GM23248 (cell line): ENCODE measurements at regions not wholly inside any gene's neighbourhood (a gene's known extent, or its start where the extent isn't known, plus 50 kb on each side); places are given as distances from the start of the nearest gene placed in this dataset.

Experiments
- DNase-seq: peaks from one replicate; pipeline ENCODE4 v3.0.0-alpha.2; 2015
- H2AFZ ChIP-seq: fragments of 200-600 bp; sonication (generic); 2 replicates; pipeline ENCODE4 v1.6.1; 2016; ENCODE audit warnings: antibody characterized with exemption
- H3F3A ChIP-seq: fragments of 200-600 bp; sonication (generic); 2 replicates; pipeline ENCODE4 v1.6.1; 2016; ENCODE audit warnings: mild to moderate bottlenecking, antibody characterized with exemption, mixed run types; ENCODE audit not compliant: insufficient read depth
- H3K27ac ChIP-seq: fragments of 200-600 bp; sonication (generic); 2 replicates; pipeline ENCODE4 v1.5.1; 2016; ENCODE audit warnings: mild to moderate bottlenecking
- H3K27me3 ChIP-seq: fragments of 200-600 bp; sonication (generic); replicated peaks from 2 replicates; pipeline ENCODE4 v1.6.1; 2016; ENCODE audit warnings: mild to moderate bottlenecking; ENCODE audit not compliant: insufficient read depth
- H3K36me3 ChIP-seq: fragments of 200-600 bp; sonication (generic); 2 replicates; pipeline ENCODE4 v1.6.1; 2016; ENCODE audit warnings: low read depth, mild to moderate bottlenecking
- H3K4me1 ChIP-seq: fragments of 200-600 bp; sonication (generic); 2 replicates; pipeline ENCODE4 v1.6.1; 2016; ENCODE audit warnings: mild to moderate bottlenecking; ENCODE audit not compliant: insufficient read depth
- H3K4me2 ChIP-seq: fragments of 200-600 bp; sonication (generic); one replicate; pipeline ENCODE4 v1.6.1; 2016; ENCODE audit warnings: mild to moderate bottlenecking; ENCODE audit not compliant: unreplicated experiment
- H3K4me3 ChIP-seq: fragments of 200-600 bp; sonication (generic); 2 replicates; pipeline ENCODE4 v1.5.1; 2016; ENCODE audit warnings: mild to moderate bottlenecking
- H3K79me2 ChIP-seq: fragments of 200-600 bp; sonication (generic); 2 replicates; pipeline ENCODE4 v1.6.1; 2016; ENCODE audit warnings: mild to moderate bottlenecking; ENCODE audit not compliant: insufficient read depth
- H3K9ac ChIP-seq: fragments of 200-600 bp; sonication (generic); 2 replicates; pipeline ENCODE4 v1.6.1; 2016; ENCODE audit warnings: mild to moderate bottlenecking
- H3K9me2 ChIP-seq: fragments of 200-600 bp; sonication (generic); 2 replicates; pipeline ENCODE4 v1.6.1; 2016; ENCODE audit warnings: mixed run types, mild to moderate bottlenecking, moderate library complexity; ENCODE audit not compliant: insufficient read depth
- H3K9me3 ChIP-seq: fragments of 200-600 bp; sonication (generic); one replicate; pipeline ENCODE4 v1.6.1; 2017; ENCODE audit warnings: low read depth
- H4K20me1 ChIP-seq: fragments of 200-600 bp; sonication (generic); 2 replicates; pipeline ENCODE4 v1.6.0; 2016; ENCODE audit not compliant: insufficient read depth
- EZH2 ChIP-seq: fragments of 200-600 bp; sonication (generic); IDR thresholded peaks from 2 replicates; pipeline ENCODE4 v1.6.1; 2018; ENCODE audit warnings: antibody characterized with exemption, mild to moderate bottlenecking; ENCODE audit not compliant: insufficient read depth, poor library complexity, severe bottlenecking
- EZH2phosphoT487 ChIP-seq: fragments of 200-600 bp; sonication (generic); IDR thresholded peaks from 2 replicates; pipeline ENCODE4 v1.6.1; 2018; ENCODE audit warnings: antibody characterized with exemption, moderate library complexity, mild to moderate bottlenecking, low read depth; ENCODE audit not compliant: insufficient read depth
- WGBS, 2 experiments: methylation state at CpG; one replicate each; pipeline ENCODE4 v1.1.6; 2015 to 2017; ENCODE audit warnings: low lambda C conversion rate in 2 of 2, low coverage in 1 of 2; ENCODE audit errors: missing lambda C conversion rate in 2 of 2; 5-methylcytosine and 5-hydroxymethylcytosine counted together
- in situ Hi-C: fragments of 300-500 bp; cut with MboI; formaldehyde crosslinking; loops from 2 replicates; pipeline ENCODE4 v1.15.0; 2020

GRCh38 chr9:93372391-93372790 lies 79.1 kb upstream of the FAM120A start:
- Histone ChIP-seq H3K9me2 (no peaks in the 10 kb centered on the region), H3K4me2 (no peak overlapping the region), H3K4me3 (no peak overlapping the region), H3K79me2 (no peaks in the 10 kb centered on the region), H3K27me3 (no peaks in the 10 kb centered on the region), H4K20me1 (no peaks in the 10 kb centered on the region), H3K9me3 (no peaks in the 10 kb centered on the region), H3K4me1 (no peaks in the 10 kb centered on the region), H3F3A (no peaks in the 10 kb centered on the region), H3K36me3 (no peaks in the 10 kb centered on the region), H2AFZ (no peak overlapping the region), H3K27ac (no peak overlapping the region), H3K9ac (no peak overlapping the region)
- DNase-seq: no peak
- in situ Hi-C loops: no loop called here
- no peak for TF ChIP-seq EZH2phosphoT487
- TF ChIP-seq EZH2: no peak

GRCh38 chr9:93376411-93376810 lies 75.1 kb upstream of the FAM120A start:
- H3F3A ChIP-seq: no peaks in the 10 kb centered on the region
- no peaks in the 10 kb centered on the region for H3K9me2 ChIP-seq
- H3K4me1 ChIP-seq: no peaks in the 10 kb centered on the region
- no peak for TF ChIP-seq EZH2phosphoT487
- H3K9ac ChIP-seq: no peak overlapping the region
- in situ Hi-C loops: no loop called here
- H3K27me3 ChIP-seq: no peaks in the 10 kb centered on the region
- no peaks in the 10 kb centered on the region for H3K36me3 ChIP-seq
- H3K4me3 ChIP-seq: no peak overlapping the region
- H4K20me1 ChIP-seq: no peaks in the 10 kb centered on the region
- no peak overlapping the region for H3K4me2 ChIP-seq
- H3K79me2 ChIP-seq: no peaks in the 10 kb centered on the region
- H3K9me3 ChIP-seq: no peaks in the 10 kb centered on the region
- H2AFZ ChIP-seq: no peak overlapping the region
- no peak for DNase-seq
- H3K27ac ChIP-seq: no peak overlapping the region

DNA sequence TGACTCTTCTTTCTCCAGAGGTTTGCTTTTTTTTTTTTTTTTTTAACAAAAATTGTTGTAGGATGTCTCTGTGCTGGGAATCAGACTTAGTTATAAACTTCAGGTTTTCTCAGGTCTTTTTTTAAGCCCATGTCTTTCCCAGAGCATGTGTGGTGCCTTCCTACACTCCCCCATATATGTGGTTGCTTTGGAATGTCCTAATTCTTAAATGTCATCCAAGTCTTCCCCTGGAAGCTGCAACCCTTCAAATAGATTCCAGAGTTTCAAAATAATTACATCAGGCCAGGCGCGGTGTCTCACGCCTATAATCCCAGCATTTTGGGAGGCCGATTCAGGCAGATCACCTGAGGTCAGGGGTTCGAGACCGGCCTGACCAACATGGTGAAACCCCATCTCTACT lies 73.2 kb upstream of the FAM120A start:
- H3K9me3 ChIP-seq: no peaks in the 10 kb centered on the region
- 20 to 25% methylated on average over 6 of the region's 6 CpGs for WGBS, 2 experiments
- H3K36me3 ChIP-seq: no peaks in the 10 kb centered on the region
- TF ChIP-seq EZH2: no peak
- no peak for TF ChIP-seq EZH2phosphoT487
- no peaks in the 10 kb centered on the region for H3K27me3 ChIP-seq
- no peak overlapping the region for H2AFZ ChIP-seq
- H4K20me1 ChIP-seq: no peaks in the 10 kb centered on the region
- H3K79me2 ChIP-seq: no peaks in the 10 kb centered on the region
- in situ Hi-C loops: no loop called here
- no peak overlapping the region for H3K4me3 ChIP-seq
- H3K9me2 ChIP-seq: no peaks in the 10 kb centered on the region
- H3F3A ChIP-seq: no peaks in the 10 kb centered on the region
- H3K27ac ChIP-seq: no peak overlapping the region
- H3K9ac ChIP-seq: no peak overlapping the region
- no peak for DNase-seq
- no peaks in the 10 kb centered on the region for H3K4me1 ChIP-seq
- no peak overlapping the region for H3K4me2 ChIP-seq

DNA sequence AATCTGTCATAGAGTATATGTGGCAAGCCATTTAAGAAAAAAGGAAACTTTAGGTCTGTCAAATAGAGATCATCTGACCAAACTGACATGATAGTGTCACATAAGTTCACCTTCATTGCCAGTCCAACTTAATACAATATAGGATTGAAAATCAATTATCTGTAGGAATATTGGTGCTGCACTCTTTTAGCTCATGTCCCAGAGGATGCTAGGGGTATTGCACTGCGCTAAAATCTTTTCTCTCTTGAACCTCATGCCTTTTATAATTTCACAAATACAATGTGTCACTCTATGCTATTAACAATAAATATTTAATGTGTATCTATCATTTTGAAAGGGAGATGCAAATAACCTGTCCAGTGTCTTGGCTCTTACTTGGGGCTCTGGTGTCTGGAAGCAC lies 72.4 kb upstream of the FAM120A start:
- no peaks in the 10 kb centered on the region for H3K36me3 ChIP-seq
- no peaks in the 10 kb centered on the region for H4K20me1 ChIP-seq
- H3K4me2 ChIP-seq: no peak overlapping the region
- no peak overlapping the region for H2AFZ ChIP-seq
- no peaks in the 10 kb centered on the region for H3K4me1 ChIP-seq
- no peaks in the 10 kb centered on the region for H3K79me2 ChIP-seq
- no peaks in the 10 kb centered on the region for H3K9me2 ChIP-seq
- peak; percentile 6 for DNase-seq
- no peak overlapping the region for H3K9ac ChIP-seq
- no peaks in the 10 kb centered on the region for H3F3A ChIP-seq
- in situ Hi-C loops: no loop called here
- no peak overlapping the region for H3K4me3 ChIP-seq
- no peaks in the 10 kb centered on the region for H3K27me3 ChIP-seq
- no peaks in the 10 kb centered on the region for H3K9me3 ChIP-seq
- TF ChIP-seq EZH2phosphoT487 (no peak), EZH2 (no peak)
- 39 to 43% methylated on average over 1 of the region's 1 CpG for WGBS, 2 experiments
- no peak overlapping the region for H3K27ac ChIP-seq

DNA sequence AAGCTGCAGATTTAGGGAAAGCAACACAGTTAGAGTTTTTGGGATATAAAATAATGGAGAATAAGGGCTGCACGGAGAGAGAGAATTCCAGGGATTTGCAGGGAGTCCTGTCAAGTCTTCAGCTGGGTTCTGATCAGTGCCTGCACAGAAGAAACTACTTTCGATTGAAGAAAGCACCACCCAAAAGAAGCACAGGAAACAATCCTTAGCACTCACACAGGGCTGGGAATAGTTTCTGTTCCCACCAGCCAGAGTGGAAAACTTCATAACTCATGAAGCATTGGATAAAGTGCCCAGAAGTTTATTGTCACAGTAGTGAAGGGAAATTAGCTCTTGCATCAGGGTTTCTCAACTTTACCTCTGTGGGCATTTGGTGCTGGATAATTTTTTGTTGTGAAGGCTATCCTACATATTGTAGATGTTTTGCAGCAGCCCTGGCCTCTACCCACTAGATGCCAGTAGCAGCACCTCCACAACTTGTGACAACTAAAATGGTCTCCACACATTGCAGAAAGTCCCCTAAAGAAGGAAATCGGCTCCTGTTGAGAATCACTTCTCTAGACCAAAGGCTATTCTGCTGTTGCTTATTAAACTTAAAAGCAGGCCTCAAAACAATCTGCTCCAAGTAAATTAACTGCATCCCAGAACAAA lies 71.0 kb upstream of the FAM120A start:
- no peaks in the 10 kb centered on the region for H3K36me3 ChIP-seq
- in situ Hi-C loops: no loop called here
- no peak overlapping the region for H3K4me3 ChIP-seq
- DNase-seq: no peak
- no peaks in the 10 kb centered on the region for H3K4me1 ChIP-seq
- no peaks in the 10 kb centered on the region for H3K79me2 ChIP-seq
- H3K9me3 ChIP-seq: no peaks in the 10 kb centered on the region
- no peaks in the 10 kb centered on the region for H3K9me2 ChIP-seq
- H4K20me1 ChIP-seq: no peaks in the 10 kb centered on the region
- no peak for TF ChIP-seq EZH2
- no peak for TF ChIP-seq EZH2phosphoT487
- H2AFZ ChIP-seq: no peak overlapping the region
- no peak overlapping the region for H3K27ac ChIP-seq
- no peaks in the 10 kb centered on the region for H3K27me3 ChIP-seq
- H3F3A ChIP-seq: no peaks in the 10 kb centered on the region
- no peak overlapping the region for H3K4me2 ChIP-seq
- WGBS, 2 experiments: 9 to 15% methylated on average over 3 of the region's 3 CpGs
- H3K9ac ChIP-seq: no peak overlapping the region
